Ovary (tissue), 3 donors: ENCODE measurements at regions not wholly inside any gene's neighbourhood (a gene's known extent, or its start where the extent isn't known, plus 50 kb on each side); places are given as distances from the start of the nearest gene placed in this dataset.

Experiments used
- EP300 ChIP-seq: sonication (generic); formaldehyde crosslinking; IDR thresholded peaks from one replicate; pipeline ENCODE4 v1.6.1; 2017; ENCODE audit warnings: antibody characterized with exemption
- POLR2A ChIP-seq: fragments of 450-650 bp; IDR thresholded peaks from one replicate; pipeline ENCODE4 v1.6.1; 2017; ENCODE audit warnings: antibody characterized with exemption, mild to moderate bottlenecking, moderate library complexity
- TF ChIP-seq, protein P1 (sequence below), 3 donors: fragments of 450-650 bp in 2 of 3; fragments of 200-600 bp in 1 of 3; IDR thresholded peaks; one replicate each; pipeline versions ENCODE4 v1.5.1 to v1.8.0; 2016 to 2022; ENCODE audit warnings: antibody characterized with exemption in 3 of 3, mild to moderate bottlenecking in 1 of 3
- donor health status: DM: no; HTN: no; CAD: no.

- TF ChIP-seq, protein P1, sequence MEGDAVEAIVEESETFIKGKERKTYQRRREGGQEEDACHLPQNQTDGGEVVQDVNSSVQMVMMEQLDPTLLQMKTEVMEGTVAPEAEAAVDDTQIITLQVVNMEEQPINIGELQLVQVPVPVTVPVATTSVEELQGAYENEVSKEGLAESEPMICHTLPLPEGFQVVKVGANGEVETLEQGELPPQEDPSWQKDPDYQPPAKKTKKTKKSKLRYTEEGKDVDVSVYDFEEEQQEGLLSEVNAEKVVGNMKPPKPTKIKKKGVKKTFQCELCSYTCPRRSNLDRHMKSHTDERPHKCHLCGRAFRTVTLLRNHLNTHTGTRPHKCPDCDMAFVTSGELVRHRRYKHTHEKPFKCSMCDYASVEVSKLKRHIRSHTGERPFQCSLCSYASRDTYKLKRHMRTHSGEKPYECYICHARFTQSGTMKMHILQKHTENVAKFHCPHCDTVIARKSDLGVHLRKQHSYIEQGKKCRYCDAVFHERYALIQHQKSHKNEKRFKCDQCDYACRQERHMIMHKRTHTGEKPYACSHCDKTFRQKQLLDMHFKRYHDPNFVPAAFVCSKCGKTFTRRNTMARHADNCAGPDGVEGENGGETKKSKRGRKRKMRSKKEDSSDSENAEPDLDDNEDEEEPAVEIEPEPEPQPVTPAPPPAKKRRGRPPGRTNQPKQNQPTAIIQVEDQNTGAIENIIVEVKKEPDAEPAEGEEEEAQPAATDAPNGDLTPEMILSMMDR (IDR thresholded peaks at IDR 0.05), result no peak
- TF ChIP-seq EP300 (no peak), POLR2A (no peak)
Measured at GRCh38 chr2:13052547-13052946, 335.8 kb downstream of the TRIB2 start.
